ENCODE measurements at regions not wholly inside any gene's neighbourhood (a gene's known extent, or its start where the extent isn't known, plus 50 kb on each side); places are given as distances from the start of the nearest gene placed in this dataset.

- DNase-seq (ENCODE audit: low read depth, low spot score) = no peak
- Histone ChIP-seq H3K27ac (ENCODE audit: low read depth, low read length) (no peak overlapping the region), H3K27me3 (ENCODE audit: control insufficient read depth, insufficient read depth, low read length) (no peaks in the 10 kb centered on the region), H3K4me3 (ENCODE audit: low read depth, low read length) (no peak overlapping the region), H3K9me3 (ENCODE audit: control insufficient read depth, insufficient read depth, low read length) (no peaks in the 10 kb centered on the region)
- CTCF ChIA-PET = interaction anchor here (0.6 kb wide), 1 partner anchor 31 kb away, joined by 3 read pairs; no protein-coding TSS in a partner anchor
- POLR2A ChIA-PET = interaction anchor here (0.7 kb wide), 1 partner anchor 7 kb away, joined by 4 read pairs; no protein-coding TSS in a partner anchor
- TF ChIP-seq, protein P1, sequence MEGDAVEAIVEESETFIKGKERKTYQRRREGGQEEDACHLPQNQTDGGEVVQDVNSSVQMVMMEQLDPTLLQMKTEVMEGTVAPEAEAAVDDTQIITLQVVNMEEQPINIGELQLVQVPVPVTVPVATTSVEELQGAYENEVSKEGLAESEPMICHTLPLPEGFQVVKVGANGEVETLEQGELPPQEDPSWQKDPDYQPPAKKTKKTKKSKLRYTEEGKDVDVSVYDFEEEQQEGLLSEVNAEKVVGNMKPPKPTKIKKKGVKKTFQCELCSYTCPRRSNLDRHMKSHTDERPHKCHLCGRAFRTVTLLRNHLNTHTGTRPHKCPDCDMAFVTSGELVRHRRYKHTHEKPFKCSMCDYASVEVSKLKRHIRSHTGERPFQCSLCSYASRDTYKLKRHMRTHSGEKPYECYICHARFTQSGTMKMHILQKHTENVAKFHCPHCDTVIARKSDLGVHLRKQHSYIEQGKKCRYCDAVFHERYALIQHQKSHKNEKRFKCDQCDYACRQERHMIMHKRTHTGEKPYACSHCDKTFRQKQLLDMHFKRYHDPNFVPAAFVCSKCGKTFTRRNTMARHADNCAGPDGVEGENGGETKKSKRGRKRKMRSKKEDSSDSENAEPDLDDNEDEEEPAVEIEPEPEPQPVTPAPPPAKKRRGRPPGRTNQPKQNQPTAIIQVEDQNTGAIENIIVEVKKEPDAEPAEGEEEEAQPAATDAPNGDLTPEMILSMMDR (IDR thresholded peaks at IDR 0.05; ENCODE audit: low read depth, low read length) = no peak
Observed at GRCh38 chr1:103435443-103435842, 90.1 kb upstream of the RNPC3 start.

GRCh38 chr1:103424650-103425049 is 100.8 kb upstream of the RNPC3 start:
- Histone ChIP-seq H3K4me3 (ENCODE audit: low read depth, low read length) (no peak overlapping the region), H3K27ac (ENCODE audit: low read depth, low read length) (no peak overlapping the region), H3K9me3 (ENCODE audit: control insufficient read depth, insufficient read depth, low read length) (no peaks in the 10 kb centered on the region), H3K27me3 (ENCODE audit: control insufficient read depth, insufficient read depth, low read length) (no peaks in the 10 kb centered on the region)
- ChIA-PET CTCF (interaction anchor here (1.3 kb wide), 1 partner anchor 37 kb away, joined by 3 read pairs; no protein-coding TSS in a partner anchor), POLR2A (no interaction called here)
- DNase-seq (ENCODE audit: low read depth, low spot score) = no peak
- TF ChIP-seq, protein P1 (IDR thresholded peaks at IDR 0.05; ENCODE audit: low read depth, low read length) = no peak

GRCh38 chr1:103416681-103417286 is 108.7 kb upstream of the RNPC3 start:
- Histone ChIP-seq H3K27ac (ENCODE audit: low read depth, low read length) (no peak overlapping the region), H3K4me3 (ENCODE audit: low read depth, low read length) (no peak overlapping the region), H3K27me3 (ENCODE audit: control insufficient read depth, insufficient read depth, low read length) (no peaks in the 10 kb centered on the region), H3K9me3 (ENCODE audit: control insufficient read depth, insufficient read depth, low read length) (no peaks in the 10 kb centered on the region)
- DNase-seq (ENCODE audit: low read depth, low spot score) = no peak
- CTCF ChIA-PET = no interaction called here
- TF ChIP-seq, protein P1 (IDR thresholded peaks at IDR 0.05; ENCODE audit: low read depth, low read length) = no peak
- POLR2A ChIA-PET = no interaction called here

DNA sequence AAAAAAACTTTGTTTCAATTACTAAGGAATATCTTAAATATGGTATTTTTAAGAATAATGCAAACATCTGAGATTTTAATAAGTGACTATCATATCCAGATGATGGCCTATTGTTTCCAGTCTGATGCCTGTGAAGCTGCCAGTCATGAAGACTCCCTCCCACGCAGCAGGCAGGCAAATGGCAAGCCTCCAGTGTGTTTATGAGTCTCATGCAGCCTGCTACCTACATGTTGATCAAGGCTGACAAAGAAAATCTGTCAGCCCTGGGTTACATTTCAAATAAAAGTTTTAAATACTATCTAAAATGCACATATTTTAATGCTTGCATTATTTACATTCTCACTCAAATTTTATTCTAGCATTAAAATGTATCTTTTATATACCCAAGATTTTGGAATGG is 137.6 kb upstream of the RNPC3 start:
- Histone ChIP-seq H3K4me3 (ENCODE audit: low read depth, low read length) (no peak overlapping the region), H3K27ac (ENCODE audit: low read depth, low read length) (no peak overlapping the region), H3K27me3 (ENCODE audit: control insufficient read depth, insufficient read depth, low read length) (no peaks in the 10 kb centered on the region), H3K9me3 (ENCODE audit: control insufficient read depth, insufficient read depth, low read length) (no peaks in the 10 kb centered on the region)
- DNase-seq (ENCODE audit: low read depth, low spot score) = no peak
- ChIA-PET POLR2A (no interaction called here), CTCF (no interaction called here)
- TF ChIP-seq, protein P1 (IDR thresholded peaks at IDR 0.05; ENCODE audit: low read depth, low read length) = no peak

- Histone ChIP-seq H3K27ac (ENCODE audit: low read depth, low read length) (no peak overlapping the region), H3K9me3 (ENCODE audit: control insufficient read depth, insufficient read depth, low read length) (no peaks in the 10 kb centered on the region), H3K27me3 (ENCODE audit: control insufficient read depth, insufficient read depth, low read length) (no peaks in the 10 kb centered on the region), H3K4me3 (ENCODE audit: low read depth, low read length) (no peak overlapping the region)
- ChIA-PET CTCF (no interaction called here), POLR2A (no interaction called here)
- TF ChIP-seq, protein P1 (IDR thresholded peaks at IDR 0.05; ENCODE audit: low read depth, low read length) = no peak
- DNase-seq (ENCODE audit: low read depth, low spot score) = no peak
Observed at GRCh38 chr1:103373991-103374390, 151.5 kb upstream of the RNPC3 start.

All from AG04450 (cell line).